MM.1S (cell line): ENCODE measurements at regions not wholly inside any gene's neighbourhood (a gene's known extent, or its start where the extent isn't known, plus 50 kb on each side); places are given as distances from the start of the nearest gene placed in this dataset.

ENCODE experiments used
- CTCF ChIP-seq: fragments of 300-600 bp; sonication (generic); IDR thresholded peaks from 2 replicates; pipeline ENCODE4 v1.5.1; 2016; ENCODE audit warnings: antibody characterized with exemption, low read length, mixed read lengths
- EZH2 ChIP-seq: fragments of 300-600 bp; sonication (generic); optimal IDR thresholded peaks from 2 replicates; pipeline ENCODE3; 2017; ENCODE audit warnings: low read depth, mild to moderate bottlenecking, antibody characterized with exemption, low read length, mixed read lengths
- EZH2phosphoT487 ChIP-seq: fragments of 300-600 bp; sonication (generic); IDR thresholded peaks from 2 replicates; pipeline ENCODE4 v1.6.1; 2018; ENCODE audit warnings: antibody characterized with exemption, low read length

DNA sequence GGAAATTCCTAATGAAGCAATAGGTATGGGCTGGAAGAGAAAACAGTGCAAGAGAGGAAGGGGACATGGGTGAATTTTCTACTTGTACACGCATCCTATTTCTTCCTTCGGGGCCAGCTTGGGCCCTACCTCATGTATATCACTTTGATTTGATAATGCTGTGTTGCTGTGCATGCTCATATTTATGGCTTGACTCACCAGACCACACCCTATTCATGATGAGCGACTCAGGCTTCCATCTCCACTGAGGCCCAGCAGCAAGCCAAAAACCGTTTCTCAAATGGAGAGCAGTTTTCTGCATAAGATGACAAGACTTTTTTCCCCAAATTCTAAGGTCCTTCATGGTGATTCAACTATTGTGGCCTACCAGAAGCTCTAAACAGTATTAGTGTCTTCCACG lies 2039.1 kb upstream of the CDH9 start:
- no peak for TF ChIP-seq CTCF
- no peak for TF ChIP-seq EZH2
- TF ChIP-seq EZH2phosphoT487, result no peak
